ENCODE measurements at regions not wholly inside any gene's neighbourhood (a gene's known extent, or its start where the extent isn't known, plus 50 kb on each side); places are given as distances from the start of the nearest gene placed in this dataset.

GRCh38 chr4:30456716-30457115 lies 263.5 kb upstream of the PCDH7 start:
- Histone ChIP-seq H3K4me3 (no peak overlapping the region), H3K79me2 (replicated peaks; ENCODE audit: insufficient read depth) (no peaks in the 10 kb centered on the region), H3F3A (replicated peaks; ENCODE audit: low read depth) (no peaks in the 10 kb centered on the region), H3K27me3 (ENCODE audit: insufficient read depth) (no peaks in the 10 kb centered on the region), H3K4me1 (ENCODE audit: insufficient read depth) (no peaks in the 10 kb centered on the region), H4K20me1 (replicated peaks; ENCODE audit: insufficient read depth) (no peaks in the 10 kb centered on the region), H3K9me2 (ENCODE audit: insufficient read depth) (no peaks in the 10 kb centered on the region), H3K4me2 (no peak overlapping the region), H3K36me3 (ENCODE audit: insufficient read depth) (no peaks in the 10 kb centered on the region), H2AFZ (no peak overlapping the region), H3K27ac (ENCODE audit: low read depth) (no peak overlapping the region)
- Mint-ChIP-seq H3K36me3 (ENCODE audit: low read depth) (no peaks in the 10 kb centered on the region), H3K4me3 (no peak overlapping the region), H3K9me3 (no peaks in the 10 kb centered on the region; the same call in 2 of the 3 replicates), H3K27ac (no peak overlapping the region), H3K4me1 (peaks cover 13% of the 10 kb centered on the region; the same call in 2 of the 3 replicates), H3K27me3 (ENCODE audit: insufficient read depth, low read depth, poor library complexity) (peaks cover 2% of the 10 kb centered on the region)
- no peak for ATAC-seq
- TF ChIP-seq JUNB (IDR thresholded peaks at IDR 0.05; ENCODE audit: unreplicated experiment): no peak
- TF ChIP-seq, protein P1, sequence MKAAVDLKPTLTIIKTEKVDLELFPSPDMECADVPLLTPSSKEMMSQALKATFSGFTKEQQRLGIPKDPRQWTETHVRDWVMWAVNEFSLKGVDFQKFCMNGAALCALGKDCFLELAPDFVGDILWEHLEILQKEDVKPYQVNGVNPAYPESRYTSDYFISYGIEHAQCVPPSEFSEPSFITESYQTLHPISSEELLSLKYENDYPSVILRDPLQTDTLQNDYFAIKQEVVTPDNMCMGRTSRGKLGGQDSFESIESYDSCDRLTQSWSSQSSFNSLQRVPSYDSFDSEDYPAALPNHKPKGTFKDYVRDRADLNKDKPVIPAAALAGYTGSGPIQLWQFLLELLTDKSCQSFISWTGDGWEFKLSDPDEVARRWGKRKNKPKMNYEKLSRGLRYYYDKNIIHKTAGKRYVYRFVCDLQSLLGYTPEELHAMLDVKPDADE (IDR thresholded peaks at IDR 0.05): no peak
- TF ChIP-seq EZH2phosphoT487 (IDR thresholded peaks at IDR 0.05; ENCODE audit: unreplicated experiment): no peak
- TF ChIP-seq NANOG (IDR thresholded peaks at IDR 0.05; ENCODE audit: borderline replicate concordance): no peak
- no peak for TF ChIP-seq ZNF462 (CRISPR knock-in tag; IDR thresholded peaks at IDR 0.05)
- TF ChIP-seq CREB1 (CRISPR knock-in tag; IDR thresholded peaks at IDR 0.05; ENCODE audit: low read depth): no peak
- TF ChIP-seq, protein P2, sequence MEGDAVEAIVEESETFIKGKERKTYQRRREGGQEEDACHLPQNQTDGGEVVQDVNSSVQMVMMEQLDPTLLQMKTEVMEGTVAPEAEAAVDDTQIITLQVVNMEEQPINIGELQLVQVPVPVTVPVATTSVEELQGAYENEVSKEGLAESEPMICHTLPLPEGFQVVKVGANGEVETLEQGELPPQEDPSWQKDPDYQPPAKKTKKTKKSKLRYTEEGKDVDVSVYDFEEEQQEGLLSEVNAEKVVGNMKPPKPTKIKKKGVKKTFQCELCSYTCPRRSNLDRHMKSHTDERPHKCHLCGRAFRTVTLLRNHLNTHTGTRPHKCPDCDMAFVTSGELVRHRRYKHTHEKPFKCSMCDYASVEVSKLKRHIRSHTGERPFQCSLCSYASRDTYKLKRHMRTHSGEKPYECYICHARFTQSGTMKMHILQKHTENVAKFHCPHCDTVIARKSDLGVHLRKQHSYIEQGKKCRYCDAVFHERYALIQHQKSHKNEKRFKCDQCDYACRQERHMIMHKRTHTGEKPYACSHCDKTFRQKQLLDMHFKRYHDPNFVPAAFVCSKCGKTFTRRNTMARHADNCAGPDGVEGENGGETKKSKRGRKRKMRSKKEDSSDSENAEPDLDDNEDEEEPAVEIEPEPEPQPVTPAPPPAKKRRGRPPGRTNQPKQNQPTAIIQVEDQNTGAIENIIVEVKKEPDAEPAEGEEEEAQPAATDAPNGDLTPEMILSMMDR (conservative IDR thresholded peaks at IDR 0.05; ENCODE audit: low read depth in 2 of 2): no peak
- TF ChIP-seq, protein P3, sequence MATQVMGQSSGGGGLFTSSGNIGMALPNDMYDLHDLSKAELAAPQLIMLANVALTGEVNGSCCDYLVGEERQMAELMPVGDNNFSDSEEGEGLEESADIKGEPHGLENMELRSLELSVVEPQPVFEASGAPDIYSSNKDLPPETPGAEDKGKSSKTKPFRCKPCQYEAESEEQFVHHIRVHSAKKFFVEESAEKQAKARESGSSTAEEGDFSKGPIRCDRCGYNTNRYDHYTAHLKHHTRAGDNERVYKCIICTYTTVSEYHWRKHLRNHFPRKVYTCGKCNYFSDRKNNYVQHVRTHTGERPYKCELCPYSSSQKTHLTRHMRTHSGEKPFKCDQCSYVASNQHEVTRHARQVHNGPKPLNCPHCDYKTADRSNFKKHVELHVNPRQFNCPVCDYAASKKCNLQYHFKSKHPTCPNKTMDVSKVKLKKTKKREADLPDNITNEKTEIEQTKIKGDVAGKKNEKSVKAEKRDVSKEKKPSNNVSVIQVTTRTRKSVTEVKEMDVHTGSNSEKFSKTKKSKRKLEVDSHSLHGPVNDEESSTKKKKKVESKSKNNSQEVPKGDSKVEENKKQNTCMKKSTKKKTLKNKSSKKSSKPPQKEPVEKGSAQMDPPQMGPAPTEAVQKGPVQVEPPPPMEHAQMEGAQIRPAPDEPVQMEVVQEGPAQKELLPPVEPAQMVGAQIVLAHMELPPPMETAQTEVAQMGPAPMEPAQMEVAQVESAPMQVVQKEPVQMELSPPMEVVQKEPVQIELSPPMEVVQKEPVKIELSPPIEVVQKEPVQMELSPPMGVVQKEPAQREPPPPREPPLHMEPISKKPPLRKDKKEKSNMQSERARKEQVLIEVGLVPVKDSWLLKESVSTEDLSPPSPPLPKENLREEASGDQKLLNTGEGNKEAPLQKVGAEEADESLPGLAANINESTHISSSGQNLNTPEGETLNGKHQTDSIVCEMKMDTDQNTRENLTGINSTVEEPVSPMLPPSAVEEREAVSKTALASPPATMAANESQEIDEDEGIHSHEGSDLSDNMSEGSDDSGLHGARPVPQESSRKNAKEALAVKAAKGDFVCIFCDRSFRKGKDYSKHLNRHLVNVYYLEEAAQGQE (IDR thresholded peaks at IDR 0.05; ENCODE audit: unreplicated experiment): no peak
- no peak for TF ChIP-seq ZNF331 (CRISPR knock-in tag; IDR thresholded peaks at IDR 0.05; ENCODE audit: low read depth)
- TF ChIP-seq ZNF114 (CRISPR knock-in tag; IDR thresholded peaks at IDR 0.05): no peak
- no peak for TF ChIP-seq EZH2 (IDR thresholded peaks at IDR 0.05; ENCODE audit: low read depth, unreplicated experiment)
- no peak for TF ChIP-seq STAT1 (IDR thresholded peaks at IDR 0.05; ENCODE audit: unreplicated experiment)
- no peak for TF ChIP-seq POLR2AphosphoS5 (IDR thresholded peaks at IDR 0.05; ENCODE audit: low read depth)
- no peak for DNase-seq (ENCODE audit: low spot score)
